Left lung (tissue), 4 donors: ENCODE measurements at regions not wholly inside any gene's neighbourhood (a gene's known extent, or its start where the extent isn't known, plus 50 kb on each side); places are given as distances from the start of the nearest gene placed in this dataset.

ENCODE experiments used
- ATAC-seq: fragments of 200-7000 bp; cut with Tn5 transposase; one replicate; pipeline ENCODE4 v1.9.1; 2020; ENCODE audit warnings: moderate library complexity
- DNase-seq, 4 donors: peaks; one replicate each; pipeline ENCODE4 v3.0.0-alpha.2; 2013 to 2020
- H3K27ac ChIP-seq, 2 donors: fragments of 200-600 bp; sonication (generic) in 1 of 2; one replicate each; pipeline versions ENCODE4 v1.5.0 to v1.8.0; 2020 to 2021
- H3K27me3 ChIP-seq, 2 donors: fragments of 200-600 bp; sonication (generic) in 1 of 2; one replicate each; pipeline versions ENCODE4 v1.5.0 to v1.8.0; 2020 to 2021
- H3K36me3 ChIP-seq, 2 donors: fragments of 200-600 bp; sonication (generic) in 1 of 2; one replicate each; pipeline versions ENCODE4 v1.5.0 to v1.8.0; 2020 to 2021
- H3K4me1 ChIP-seq, 2 donors: fragments of 200-600 bp; one replicate each; pipeline ENCODE4 v1.8.0; 2021
- H3K4me3 ChIP-seq, 2 donors: fragments of 200-600 bp; sonication (generic) in 1 of 2; one replicate each; pipeline versions ENCODE4 v1.5.0 to v1.8.0; 2020 to 2021; ENCODE audit warnings: mild to moderate bottlenecking in 1 of 2
- H3K9me3 ChIP-seq, 2 donors: fragments of 200-600 bp; sonication (generic) in 1 of 2; one replicate each; pipeline versions ENCODE4 v1.5.0 to v1.8.0; 2020 to 2021
- CTCF ChIP-seq, 2 donors: fragments of 200-600 bp; sonication (generic) in 1 of 2; IDR thresholded peaks; one replicate each; pipeline versions ENCODE4 v1.5.0 to v1.8.0; 2021; ENCODE audit warnings: antibody characterized with exemption in 2 of 2
- intact Hi-C, 2 donors: fragments of 100-400 bp; cut with DNase I; formaldehyde crosslinking; loops; one replicate each; pipeline versions ENCODE4 v1.11.2 to v1.14.2; 2022
- donor health status: DM: no; HTN: yes; CAD: no.
- donor health status: DM: no; HTN: no; CAD: no.

- intact Hi-C loops = no loop called here
- Histone ChIP-seq H3K9me3 (no peaks in the 10 kb centered on the region), H3K36me3 (no peaks in the 10 kb centered on the region), H3K27ac (no peak overlapping the region), H3K27me3 (no peaks in the 10 kb centered on the region), H3K4me1 (no peaks in the 10 kb centered on the region), H3K4me3 (no peak overlapping the region)
- no peak for DNase-seq
- no peak for TF ChIP-seq CTCF (IDR thresholded peaks at IDR 0.05)
- no peak for ATAC-seq
These were observed 264.0 kb upstream of the CCDC179 start for GRCh38 chr11:23124249-23124648.

GRCh38 chr11:23124996-23125395 is 264.7 kb upstream of the CCDC179 start:
- H3K36me3 ChIP-seq = no peaks in the 10 kb centered on the region
- no peak overlapping the region for H3K27ac ChIP-seq
- no peak for TF ChIP-seq CTCF (IDR thresholded peaks at IDR 0.05)
- H3K27me3 ChIP-seq = no peaks in the 10 kb centered on the region
- no peaks in the 10 kb centered on the region for H3K9me3 ChIP-seq
- ATAC-seq (no peak), DNase-seq (peak in 2 of 4 donors; percentile 70 to 81)
- no peak overlapping the region for H3K4me3 ChIP-seq
- no peaks in the 10 kb centered on the region for H3K4me1 ChIP-seq
- intact Hi-C loops = no loop called here

GRCh38 chr11:23127706-23128105 is 267.4 kb upstream of the CCDC179 start:
- Histone ChIP-seq H3K36me3 (no peaks in the 10 kb centered on the region), H3K27ac (no peak overlapping the region), H3K9me3 (peaks cover 0 to 6% of the 10 kb centered on the region in 2 donors), H3K4me3 (no peak overlapping the region), H3K4me1 (no peaks in the 10 kb centered on the region), H3K27me3 (no peaks in the 10 kb centered on the region)
- DNase-seq (no peak), ATAC-seq (no peak)
- TF ChIP-seq CTCF (IDR thresholded peaks at IDR 0.05) = no peak
- intact Hi-C loops = no loop called here

GRCh38 chr11:23134627-23135026 is 274.4 kb upstream of the CCDC179 start:
- ATAC-seq (no peak), DNase-seq (peak in 1 of 4 donors; percentile 31)
- H3K4me1 ChIP-seq = no peaks in the 10 kb centered on the region
- no peak overlapping the region for H3K27ac ChIP-seq
- H3K4me3 ChIP-seq = no peak overlapping the region
- peaks cover 0 to 27% of the 10 kb centered on the region in 2 donors for H3K9me3 ChIP-seq
- H3K36me3 ChIP-seq = no peaks in the 10 kb centered on the region
- H3K27me3 ChIP-seq = no peaks in the 10 kb centered on the region
- intact Hi-C loops = no loop called here
- no peak for TF ChIP-seq CTCF (IDR thresholded peaks at IDR 0.05)

DNA sequence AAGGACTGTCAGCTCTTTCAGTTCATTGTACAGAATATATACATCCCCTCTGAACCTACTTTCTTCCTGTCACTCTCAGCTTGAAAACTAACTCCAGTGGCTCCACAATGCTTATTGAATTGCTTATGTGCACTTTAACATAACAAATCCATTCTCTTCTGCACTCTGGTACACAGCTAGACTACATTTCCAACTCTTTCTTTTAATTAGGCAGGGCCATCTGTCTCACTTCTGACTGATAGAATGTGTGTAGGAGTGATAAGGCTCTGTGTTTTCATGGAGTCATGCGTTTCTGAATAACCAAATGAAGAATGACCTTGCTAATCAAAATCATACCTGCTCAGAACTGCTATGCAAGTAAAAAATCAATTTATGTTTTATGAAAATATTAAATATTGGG is 278.5 kb upstream of the CCDC179 start:
- DNase-seq (no peak), ATAC-seq (no peak)
- intact Hi-C loops = no loop called here

More for the DNA sequence above, 278.5 kb upstream of the CCDC179 start:
- H3K27me3 ChIP-seq = no peaks in the 10 kb centered on the region
- peaks cover 0 to 12% of the 10 kb centered on the region in 2 donors for H3K9me3 ChIP-seq
- H3K36me3 ChIP-seq = no peaks in the 10 kb centered on the region
- no peak overlapping the region for H3K27ac ChIP-seq
- H3K4me3 ChIP-seq = no peak overlapping the region
- no peak for TF ChIP-seq CTCF (IDR thresholded peaks at IDR 0.05)
- no peaks in the 10 kb centered on the region for H3K4me1 ChIP-seq
